ENCODE measurements at regions not wholly inside any gene's neighbourhood (a gene's known extent, or its start where the extent isn't known, plus 50 kb on each side); places are given as distances from the start of the nearest gene placed in this dataset.

DNA sequence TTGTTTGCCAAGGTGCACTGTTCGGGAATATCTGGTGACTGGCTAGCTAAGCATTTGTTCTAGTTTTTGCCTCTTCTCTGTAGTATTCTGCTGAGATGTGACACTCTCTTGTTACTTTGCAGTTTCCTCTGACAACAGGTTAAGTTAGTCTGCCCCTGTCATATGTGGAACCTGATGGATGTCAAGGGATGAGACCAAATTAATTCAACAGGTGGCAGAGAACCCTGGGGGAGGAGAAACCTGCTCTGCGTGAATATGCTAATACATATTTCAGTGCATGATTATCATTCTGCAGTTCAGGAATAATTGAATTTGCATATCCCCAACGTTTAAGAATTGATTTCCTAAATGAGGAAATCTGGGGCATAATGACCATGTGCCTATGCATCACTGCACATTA lies 777.3 kb downstream of the PDCD6IP start:
- ChIA-PET POLR2A (no interaction called here), CTCF (no interaction called here)
- no peak for DNase-seq
- Histone ChIP-seq H3K27ac (ENCODE audit: insufficient read depth in 1 of 2, low read depth in 1 of 2, low read length in 2 of 2, poor library complexity in 1 of 2, severe bottlenecking in 2 of 2) (no peak overlapping the region), H3K36me3 (ENCODE audit: control insufficient read depth in 4 of 4, insufficient read depth in 4 of 4, low read length in 3 of 4) (no peaks in the 10 kb centered on the region), H3K9me3 (ENCODE audit: control extremely low read depth in 1 of 5, control insufficient read depth in 4 of 5, insufficient read depth in 2 of 5, low read depth in 1 of 5, low read length in 4 of 5) (no peaks in the 10 kb centered on the region), H3K4me1 (ENCODE audit: control extremely low read depth in 1 of 4, control insufficient read depth in 4 of 4, insufficient read depth in 4 of 4, low read length in 3 of 4) (no peaks in the 10 kb centered on the region), H3K27me3 (replicated peaks in 2 of 5; ENCODE audit: control insufficient read depth in 4 of 5, insufficient read depth in 5 of 5, low read length in 4 of 5) (no peaks in the 10 kb centered on the region), H3K4me3 (ENCODE audit: control insufficient read depth in 1 of 7, extremely low read depth in 1 of 7, insufficient read depth in 4 of 7, low read depth in 2 of 7, low read length in 6 of 7) (no peak overlapping the region)
- WGBS (ENCODE audit: insufficient coverage) = 70% methylated on average over 2 of the region's 3 CpGs

DNA sequence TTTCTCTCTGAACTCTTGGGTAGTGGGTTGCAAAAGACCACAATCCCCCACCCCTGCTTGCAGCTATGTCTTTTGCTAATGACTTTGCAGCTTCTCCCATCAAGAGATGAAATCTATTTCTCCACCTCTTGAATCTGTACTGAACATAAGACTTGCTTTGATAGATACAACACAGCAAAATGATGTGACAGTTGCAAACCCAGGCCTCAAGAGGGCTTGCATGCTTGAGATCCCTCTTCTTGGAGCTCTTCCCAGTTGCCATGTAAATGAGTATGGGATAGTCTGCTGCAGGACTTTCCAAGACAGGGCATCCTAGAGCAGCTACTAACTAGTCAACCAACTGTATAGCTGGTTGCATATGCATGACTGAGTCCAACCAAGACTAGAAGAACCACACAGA lies 783.6 kb downstream of the PDCD6IP start:
- no peaks in the 10 kb centered on the region for H3K27me3 ChIP-seq (replicated peaks in 2 of 5; ENCODE audit: control insufficient read depth in 4 of 5, insufficient read depth in 5 of 5, low read length in 4 of 5)
- ChIA-PET CTCF (no interaction called here), POLR2A (no interaction called here)
- H3K36me3 ChIP-seq (ENCODE audit: control insufficient read depth in 4 of 4, insufficient read depth in 4 of 4, low read length in 3 of 4) = no peaks in the 10 kb centered on the region
- H3K27ac ChIP-seq (ENCODE audit: insufficient read depth in 1 of 2, low read depth in 1 of 2, low read length in 2 of 2, poor library complexity in 1 of 2, severe bottlenecking in 2 of 2) = no peak overlapping the region
- no peak overlapping the region for H3K4me3 ChIP-seq (ENCODE audit: control insufficient read depth in 1 of 7, extremely low read depth in 1 of 7, insufficient read depth in 4 of 7, low read depth in 2 of 7, low read length in 6 of 7)
- no peaks in the 10 kb centered on the region for H3K9me3 ChIP-seq (ENCODE audit: control extremely low read depth in 1 of 5, control insufficient read depth in 4 of 5, insufficient read depth in 2 of 5, low read depth in 1 of 5, low read length in 4 of 5)
- no peaks in the 10 kb centered on the region for H3K4me1 ChIP-seq (ENCODE audit: control extremely low read depth in 1 of 4, control insufficient read depth in 4 of 4, insufficient read depth in 4 of 4, low read length in 3 of 4)
- no peak for DNase-seq

- ChIA-PET CTCF (no interaction called here), POLR2A (no interaction called here)
- H3K4me3 ChIP-seq (ENCODE audit: control insufficient read depth in 1 of 7, extremely low read depth in 1 of 7, insufficient read depth in 4 of 7, low read depth in 2 of 7, low read length in 6 of 7) = no peak overlapping the region
- no peaks in the 10 kb centered on the region for H3K9me3 ChIP-seq (ENCODE audit: control extremely low read depth in 1 of 5, control insufficient read depth in 4 of 5, insufficient read depth in 2 of 5, low read depth in 1 of 5, low read length in 4 of 5)
- H3K27me3 ChIP-seq (replicated peaks in 2 of 5; ENCODE audit: control insufficient read depth in 4 of 5, insufficient read depth in 5 of 5, low read length in 4 of 5) = no peaks in the 10 kb centered on the region
- H3K27ac ChIP-seq (ENCODE audit: insufficient read depth in 1 of 2, low read depth in 1 of 2, low read length in 2 of 2, poor library complexity in 1 of 2, severe bottlenecking in 2 of 2) = no peak overlapping the region
- H3K36me3 ChIP-seq (ENCODE audit: control insufficient read depth in 4 of 4, insufficient read depth in 4 of 4, low read length in 3 of 4) = no peaks in the 10 kb centered on the region
- DNase-seq = no peak
- no CpG with 5 or more reads among the region's 2 CpGs for WGBS (ENCODE audit: insufficient coverage)
- H3K4me1 ChIP-seq (ENCODE audit: control extremely low read depth in 1 of 4, control insufficient read depth in 4 of 4, insufficient read depth in 4 of 4, low read length in 3 of 4) = no peaks in the 10 kb centered on the region
These were observed 785.0 kb downstream of the PDCD6IP start for GRCh38 chr3:34583451-34583850.

DNA sequence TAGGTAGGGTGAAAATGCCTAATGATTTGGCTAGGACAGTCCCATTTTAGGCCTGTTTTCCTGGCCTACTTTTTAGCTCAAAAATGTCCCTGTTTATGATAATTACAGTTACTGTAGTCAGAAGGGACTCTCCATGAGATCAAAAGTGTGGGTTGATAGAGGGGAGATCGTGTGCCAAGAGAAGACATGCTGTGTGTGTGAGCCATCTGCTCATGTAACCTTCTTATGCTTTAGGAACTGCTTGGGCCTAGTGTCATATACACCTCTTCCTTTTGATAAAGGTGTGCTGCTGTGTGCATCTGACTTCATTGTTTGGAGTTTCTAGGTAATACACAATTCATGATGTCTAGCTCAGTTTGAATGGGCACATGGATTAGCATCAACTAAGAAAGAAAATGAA lies 786.5 kb downstream of the PDCD6IP start:
- Histone ChIP-seq H3K36me3 (ENCODE audit: control insufficient read depth in 4 of 4, insufficient read depth in 4 of 4, low read length in 3 of 4) (no peaks in the 10 kb centered on the region), H3K4me3 (ENCODE audit: control insufficient read depth in 1 of 7, extremely low read depth in 1 of 7, insufficient read depth in 4 of 7, low read depth in 2 of 7, low read length in 6 of 7) (no peak overlapping the region), H3K27me3 (replicated peaks in 2 of 5; ENCODE audit: control insufficient read depth in 4 of 5, insufficient read depth in 5 of 5, low read length in 4 of 5) (no peaks in the 10 kb centered on the region), H3K4me1 (ENCODE audit: control extremely low read depth in 1 of 4, control insufficient read depth in 4 of 4, insufficient read depth in 4 of 4, low read length in 3 of 4) (no peaks in the 10 kb centered on the region), H3K9me3 (ENCODE audit: control extremely low read depth in 1 of 5, control insufficient read depth in 4 of 5, insufficient read depth in 2 of 5, low read depth in 1 of 5, low read length in 4 of 5) (peaks cover 0 to 6% (median 0%) of the 10 kb centered on the region in 5 experiments), H3K27ac (ENCODE audit: insufficient read depth in 1 of 2, low read depth in 1 of 2, low read length in 2 of 2, poor library complexity in 1 of 2, severe bottlenecking in 2 of 2) (no peak overlapping the region)
- DNase-seq = no peak
- 83% methylated on average over 1 of the region's 1 CpG for WGBS (ENCODE audit: insufficient coverage)
- ChIA-PET POLR2A (no interaction called here), CTCF (interaction anchor here (1.5 kb wide), 1 partner anchor 308 kb away, joined by 3 read pairs; no protein-coding TSS in a partner anchor)

DNA sequence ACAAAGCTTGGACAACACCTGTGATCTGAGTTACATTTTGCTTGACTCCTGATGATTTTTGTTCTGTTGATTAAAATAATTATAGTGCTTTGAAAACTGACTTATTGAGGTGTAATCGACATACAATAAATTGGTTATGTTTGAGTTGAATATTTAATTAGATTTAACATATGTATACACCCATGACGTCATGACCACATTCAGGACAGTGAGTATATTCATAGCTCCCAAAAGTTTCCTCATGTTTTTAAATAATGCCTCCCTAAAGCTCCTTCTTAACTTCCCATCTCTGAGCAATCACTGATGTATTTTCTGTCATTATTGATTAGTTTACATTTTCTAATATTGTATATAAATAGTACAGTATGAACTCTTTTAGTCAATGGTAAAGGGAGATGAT lies 801.2 kb downstream of the PDCD6IP start:
- POLR2A ChIA-PET = no interaction called here
- no peaks in the 10 kb centered on the region for H3K36me3 ChIP-seq (ENCODE audit: control insufficient read depth in 4 of 4, insufficient read depth in 4 of 4, low read length in 3 of 4)
- peaks cover 0 to 8% (median 3%) of the 10 kb centered on the region in 4 experiments for H3K4me1 ChIP-seq (ENCODE audit: control extremely low read depth in 1 of 4, control insufficient read depth in 4 of 4, insufficient read depth in 4 of 4, low read length in 3 of 4)
- CTCF ChIA-PET = interaction anchor here (1.4 kb wide), 1 partner anchor 16 kb away, joined by 3 read pairs; no protein-coding TSS in a partner anchor
- DNase-seq = no peak
- no CpG with 5 or more reads among the region's 2 CpGs for WGBS (ENCODE audit: insufficient coverage)
- H3K27ac ChIP-seq (ENCODE audit: insufficient read depth in 1 of 2, low read depth in 1 of 2, low read length in 2 of 2, poor library complexity in 1 of 2, severe bottlenecking in 2 of 2) = no peak overlapping the region
- no peak overlapping the region for H3K4me3 ChIP-seq (ENCODE audit: control insufficient read depth in 1 of 7, extremely low read depth in 1 of 7, insufficient read depth in 4 of 7, low read depth in 2 of 7, low read length in 6 of 7)
- no peaks in the 10 kb centered on the region for H3K27me3 ChIP-seq (replicated peaks in 2 of 5; ENCODE audit: control insufficient read depth in 4 of 5, insufficient read depth in 5 of 5, low read length in 4 of 5)
- H3K9me3 ChIP-seq (ENCODE audit: control extremely low read depth in 1 of 5, control insufficient read depth in 4 of 5, insufficient read depth in 2 of 5, low read depth in 1 of 5, low read length in 4 of 5) = peaks cover 0 to 3% (median 0%) of the 10 kb centered on the region in 5 experiments

- peaks cover 0 to 10% (median 6%) of the 10 kb centered on the region in 5 experiments for H3K9me3 ChIP-seq (ENCODE audit: control extremely low read depth in 1 of 5, control insufficient read depth in 4 of 5, insufficient read depth in 2 of 5, low read depth in 1 of 5, low read length in 4 of 5)
- H3K27me3 ChIP-seq (replicated peaks in 2 of 5; ENCODE audit: control insufficient read depth in 4 of 5, insufficient read depth in 5 of 5, low read length in 4 of 5) = no peaks in the 10 kb centered on the region
- H3K4me3 ChIP-seq (ENCODE audit: control insufficient read depth in 1 of 7, extremely low read depth in 1 of 7, insufficient read depth in 4 of 7, low read depth in 2 of 7, low read length in 6 of 7) = no peak overlapping the region
- H3K36me3 ChIP-seq (ENCODE audit: control insufficient read depth in 4 of 4, insufficient read depth in 4 of 4, low read length in 3 of 4) = no peaks in the 10 kb centered on the region
- ChIA-PET POLR2A (no interaction called here), CTCF (no interaction called here)
- no peak for DNase-seq
- 80% methylated on average over 2 of the region's 2 CpGs for WGBS (ENCODE audit: insufficient coverage)
- H3K27ac ChIP-seq (ENCODE audit: insufficient read depth in 1 of 2, low read depth in 1 of 2, low read length in 2 of 2, poor library complexity in 1 of 2, severe bottlenecking in 2 of 2) = no peak overlapping the region
- no peaks in the 10 kb centered on the region for H3K4me1 ChIP-seq (ENCODE audit: control extremely low read depth in 1 of 4, control insufficient read depth in 4 of 4, insufficient read depth in 4 of 4, low read length in 3 of 4)
These were observed 821.6 kb downstream of the PDCD6IP start for GRCh38 chr3:34619990-34620389.

DNA sequence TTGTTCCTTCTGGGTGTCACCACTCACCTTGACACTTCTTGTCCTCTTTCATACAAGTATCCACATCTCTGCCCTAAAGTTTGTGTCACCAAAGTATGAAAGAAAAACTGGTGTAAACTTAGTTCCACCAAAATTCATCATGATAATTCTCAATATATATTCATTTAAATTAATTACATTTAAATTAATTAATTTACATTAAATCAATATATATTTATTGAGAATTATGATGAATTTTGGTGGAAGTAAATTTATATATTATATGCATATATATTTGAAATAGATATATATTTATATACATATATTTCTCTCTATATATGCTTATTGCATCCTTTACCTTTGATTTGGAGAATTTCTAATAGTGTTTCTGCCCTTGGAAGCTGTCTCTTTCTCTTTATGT lies 828.3 kb downstream of the PDCD6IP start:
- Histone ChIP-seq H3K9me3 (ENCODE audit: control extremely low read depth in 1 of 5, control insufficient read depth in 4 of 5, insufficient read depth in 2 of 5, low read depth in 1 of 5, low read length in 4 of 5) (peaks cover 0 to 2% (median 0%) of the 10 kb centered on the region in 5 experiments), H3K27ac (ENCODE audit: insufficient read depth in 1 of 2, low read depth in 1 of 2, low read length in 2 of 2, poor library complexity in 1 of 2, severe bottlenecking in 2 of 2) (no peak overlapping the region), H3K4me1 (ENCODE audit: control extremely low read depth in 1 of 4, control insufficient read depth in 4 of 4, insufficient read depth in 4 of 4, low read length in 3 of 4) (no peaks in the 10 kb centered on the region), H3K4me3 (ENCODE audit: control insufficient read depth in 1 of 7, extremely low read depth in 1 of 7, insufficient read depth in 4 of 7, low read depth in 2 of 7, low read length in 6 of 7) (no peak overlapping the region), H3K27me3 (replicated peaks in 2 of 5; ENCODE audit: control insufficient read depth in 4 of 5, insufficient read depth in 5 of 5, low read length in 4 of 5) (no peaks in the 10 kb centered on the region), H3K36me3 (ENCODE audit: control insufficient read depth in 4 of 4, insufficient read depth in 4 of 4, low read length in 3 of 4) (no peaks in the 10 kb centered on the region)
- ChIA-PET POLR2A (no interaction called here), CTCF (no interaction called here)
- DNase-seq = no peak
